K562 (cell line): ENCODE measurements at regions not wholly inside any gene's neighbourhood (a gene's known extent, or its start where the extent isn't known, plus 50 kb on each side); places are given as distances from the start of the nearest gene placed in this dataset.

Experiments
- ARNT ChIP-seq, 2 experiments: fragments of 450-650 bp; IDR thresholded peaks; 2 replicates each; pipeline ENCODE4 v1.6.1; 2016; ENCODE audit warnings: mild to moderate bottlenecking in 1 of 2
- CC2D1A ChIP-seq: fragments of 450-650 bp; IDR thresholded peaks from 2 replicates; pipeline ENCODE4 v1.6.1; 2017; ENCODE audit warnings: mild to moderate bottlenecking
- CTBP1 ChIP-seq: fragments of 450-650 bp; IDR thresholded peaks from 2 replicates; pipeline ENCODE4 v1.6.1; 2016; ENCODE audit warnings: borderline replicate concordance
- ESRRB ChIP-seq: fragments of 250-450 bp; sonication (Bioruptor Pico); IDR thresholded peaks from 2 replicates; pipeline ENCODE4 v1.5.0; 2020; ENCODE audit warnings: mild to moderate bottlenecking, moderate library complexity, borderline replicate concordance
- GATA2 ChIP-seq: sonication (generic); formaldehyde crosslinking; IDR thresholded peaks from 2 replicates; pipeline ENCODE4 v1.4.0; 2020; ENCODE audit warnings: mild to moderate bottlenecking, missing genetic modification reagents
- MYC ChIP-seq, 2 experiments: fragments of 250-450 bp in 1 of 2; sonication (Bioruptor Pico) in 1 of 2; IDR thresholded peaks; 2 replicates each; pipeline versions ENCODE4 v1.5.1 to v1.6.1; 2012 to 2021; ENCODE audit warnings: low read depth in 2 of 2, borderline replicate concordance in 1 of 2, improper control_type of control experiment in 1 of 2, low read length in 1 of 2, mild to moderate bottlenecking in 1 of 2, moderate library complexity in 1 of 2
- RAD21 ChIP-seq, 2 experiments: fragments of 250-450 bp in 1 of 2; fragments of 450-650 bp in 1 of 2; sonication (Bioruptor Pico) in 1 of 2; formaldehyde crosslinking in 1 of 2; IDR thresholded peaks in 1 of 2; conservative IDR thresholded peaks in 1 of 2; 2 replicates each; pipeline versions ENCODE4 v1.4.0 to v1.8.0; 2020 to 2022; ENCODE audit warnings: mild to moderate bottlenecking in 2 of 2, moderate library complexity in 1 of 2
- RFX7 ChIP-seq: fragments of 250-450 bp; sonication (Bioruptor Pico); IDR thresholded peaks from 2 replicates; pipeline ENCODE4 v1.5.1; 2021; ENCODE audit warnings: mild to moderate bottlenecking
- SOX6 ChIP-seq: fragments of 450-650 bp; IDR thresholded peaks from 2 replicates; pipeline ENCODE4 v1.6.1; 2014; ENCODE audit warnings: mild to moderate bottlenecking
- STAG1 ChIP-seq: sonication (generic); formaldehyde crosslinking; IDR thresholded peaks from 2 replicates; pipeline ENCODE4 v1.5.0; 2020; ENCODE audit warnings: missing genetic modification reagents, borderline replicate concordance
- TRIM24 ChIP-seq, 2 experiments: fragments of 450-650 bp; IDR thresholded peaks; 2 replicates each; pipeline ENCODE4 v1.6.1; 2016
- ZNF212 ChIP-seq: fragments of 450-650 bp; formaldehyde crosslinking; IDR thresholded peaks from 2 replicates; pipeline ENCODE4 v1.4.0; 2020; ENCODE audit warnings: mild to moderate bottlenecking
- ZNF253 ChIP-seq: fragments of 250-450 bp; sonication (Bioruptor Pico); conservative IDR thresholded peaks from 2 replicates; pipeline ENCODE4 v1.6.1; 2021; ENCODE audit warnings: mild to moderate bottlenecking
- ZNF41 ChIP-seq: fragments of 250-450 bp; sonication (Bioruptor Pico); conservative IDR thresholded peaks from 2 replicates; pipeline ENCODE4 v1.4.0; 2020; ENCODE audit warnings: mild to moderate bottlenecking
- ZNF707 ChIP-seq: fragments of 250-450 bp; sonication (Bioruptor Pico); conservative IDR thresholded peaks from 2 replicates; pipeline ENCODE4 v1.8.0; 2022; ENCODE audit warnings: inconsistent platforms, mild to moderate bottlenecking, moderate library complexity
- TF ChIP-seq, protein P1 (sequence below), 2 experiments: fragments of 450-650 bp; formaldehyde crosslinking in 1 of 2; IDR thresholded peaks; 2 replicates each; pipeline versions ENCODE4 v1.4.0 to v1.6.1; 2014 to 2020; ENCODE audit warnings: mild to moderate bottlenecking in 2 of 2, borderline replicate concordance in 1 of 2, low read depth in 1 of 2
- TF ChIP-seq, protein P2 (sequence below), 3 experiments: IDR thresholded peaks in 2 of 3; conservative IDR thresholded peaks in 1 of 3; 2 replicates each; pipeline ENCODE4 v1.5.1; 2011 to 2012; ENCODE audit warnings: low read length in 3 of 3, mild to moderate bottlenecking in 3 of 3, control low read depth in 2 of 3, improper control_type of control experiment in 1 of 3, inconsistent platforms in 1 of 3, low read depth in 1 of 3, mixed read lengths in 1 of 3, moderate library complexity in 1 of 3; ENCODE audit not compliant: insufficient read depth in 2 of 3
- TF ChIP-seq, protein P3 (sequence below): fragments of 450-650 bp; IDR thresholded peaks from 2 replicates; pipeline ENCODE4 v1.6.1; 2014; ENCODE audit warnings: low read depth, mild to moderate bottlenecking, moderate library complexity, borderline replicate concordance

DNA sequence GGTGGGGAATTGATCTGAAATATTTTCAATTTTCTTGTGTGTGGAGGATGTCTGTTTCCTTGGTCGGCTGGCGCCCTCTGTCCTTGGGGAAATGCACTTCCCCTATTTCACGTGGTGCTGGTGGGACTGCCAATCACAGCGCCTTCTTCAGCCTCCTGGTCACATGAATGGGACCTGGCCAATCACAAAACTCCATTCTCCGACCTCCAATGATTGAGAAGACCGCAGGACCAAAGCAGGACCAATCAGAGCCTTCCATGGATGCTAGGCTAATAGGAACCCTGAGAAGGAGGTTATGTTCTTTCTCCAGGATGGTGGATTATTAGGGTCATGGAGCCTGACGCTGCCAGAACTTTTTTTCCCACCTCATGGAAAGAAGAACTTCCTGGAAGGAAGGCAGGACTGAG, 188.7 kb downstream of the TTC8 start (continued):
- TF ChIP-seq SOX6 (no peak), ZNF707 (CRISPR knock-in tag) (no peak), CC2D1A (0 out of 2 replicates have a peak, but pooled peaks have one; percentile 53), TRIM24 (IDR thresholded peaks at IDR 0.05) (no peak), ARNT (IDR thresholded peaks at IDR 0.05) (no peak), GATA2 (CRISPR knock-in tag) (no peak), RAD21 (CRISPR knock-in tag; conservative IDR thresholded peaks at IDR 0.05 in 1 of 2, IDR thresholded peaks at IDR 0.05 in 1 of 2) (peak; percentile 57 to 67), CTBP1 (no peak), ZNF41 (no peak), STAG1 (CRISPR knock-in tag) (peak; percentile 24; the same call in 1 of the 2 replicates), RFX7 (CRISPR knock-in tag) (no peak), ESRRB (no peak), ZNF212 (no peak), ZNF253 (CRISPR knock-in tag) (no peak), MYC (IDR thresholded peaks at IDR 0.05; ENCODE audit: low read depth, low read length) (peak; percentile 31; the same call in 1 of the 2 replicates), MYC (CRISPR knock-in tag; IDR thresholded peaks at IDR 0.05; ENCODE audit: borderline replicate concordance, low read depth) (no peak)
- TF ChIP-seq, protein P1, sequence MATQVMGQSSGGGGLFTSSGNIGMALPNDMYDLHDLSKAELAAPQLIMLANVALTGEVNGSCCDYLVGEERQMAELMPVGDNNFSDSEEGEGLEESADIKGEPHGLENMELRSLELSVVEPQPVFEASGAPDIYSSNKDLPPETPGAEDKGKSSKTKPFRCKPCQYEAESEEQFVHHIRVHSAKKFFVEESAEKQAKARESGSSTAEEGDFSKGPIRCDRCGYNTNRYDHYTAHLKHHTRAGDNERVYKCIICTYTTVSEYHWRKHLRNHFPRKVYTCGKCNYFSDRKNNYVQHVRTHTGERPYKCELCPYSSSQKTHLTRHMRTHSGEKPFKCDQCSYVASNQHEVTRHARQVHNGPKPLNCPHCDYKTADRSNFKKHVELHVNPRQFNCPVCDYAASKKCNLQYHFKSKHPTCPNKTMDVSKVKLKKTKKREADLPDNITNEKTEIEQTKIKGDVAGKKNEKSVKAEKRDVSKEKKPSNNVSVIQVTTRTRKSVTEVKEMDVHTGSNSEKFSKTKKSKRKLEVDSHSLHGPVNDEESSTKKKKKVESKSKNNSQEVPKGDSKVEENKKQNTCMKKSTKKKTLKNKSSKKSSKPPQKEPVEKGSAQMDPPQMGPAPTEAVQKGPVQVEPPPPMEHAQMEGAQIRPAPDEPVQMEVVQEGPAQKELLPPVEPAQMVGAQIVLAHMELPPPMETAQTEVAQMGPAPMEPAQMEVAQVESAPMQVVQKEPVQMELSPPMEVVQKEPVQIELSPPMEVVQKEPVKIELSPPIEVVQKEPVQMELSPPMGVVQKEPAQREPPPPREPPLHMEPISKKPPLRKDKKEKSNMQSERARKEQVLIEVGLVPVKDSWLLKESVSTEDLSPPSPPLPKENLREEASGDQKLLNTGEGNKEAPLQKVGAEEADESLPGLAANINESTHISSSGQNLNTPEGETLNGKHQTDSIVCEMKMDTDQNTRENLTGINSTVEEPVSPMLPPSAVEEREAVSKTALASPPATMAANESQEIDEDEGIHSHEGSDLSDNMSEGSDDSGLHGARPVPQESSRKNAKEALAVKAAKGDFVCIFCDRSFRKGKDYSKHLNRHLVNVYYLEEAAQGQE (IDR thresholded peaks at IDR 0.05; ENCODE audit: borderline replicate concordance): peak; percentile 74
- TF ChIP-seq, protein P1 (CRISPR knock-in tag; IDR thresholded peaks at IDR 0.05; ENCODE audit: low read depth): no peak
- TF ChIP-seq, protein P2, sequence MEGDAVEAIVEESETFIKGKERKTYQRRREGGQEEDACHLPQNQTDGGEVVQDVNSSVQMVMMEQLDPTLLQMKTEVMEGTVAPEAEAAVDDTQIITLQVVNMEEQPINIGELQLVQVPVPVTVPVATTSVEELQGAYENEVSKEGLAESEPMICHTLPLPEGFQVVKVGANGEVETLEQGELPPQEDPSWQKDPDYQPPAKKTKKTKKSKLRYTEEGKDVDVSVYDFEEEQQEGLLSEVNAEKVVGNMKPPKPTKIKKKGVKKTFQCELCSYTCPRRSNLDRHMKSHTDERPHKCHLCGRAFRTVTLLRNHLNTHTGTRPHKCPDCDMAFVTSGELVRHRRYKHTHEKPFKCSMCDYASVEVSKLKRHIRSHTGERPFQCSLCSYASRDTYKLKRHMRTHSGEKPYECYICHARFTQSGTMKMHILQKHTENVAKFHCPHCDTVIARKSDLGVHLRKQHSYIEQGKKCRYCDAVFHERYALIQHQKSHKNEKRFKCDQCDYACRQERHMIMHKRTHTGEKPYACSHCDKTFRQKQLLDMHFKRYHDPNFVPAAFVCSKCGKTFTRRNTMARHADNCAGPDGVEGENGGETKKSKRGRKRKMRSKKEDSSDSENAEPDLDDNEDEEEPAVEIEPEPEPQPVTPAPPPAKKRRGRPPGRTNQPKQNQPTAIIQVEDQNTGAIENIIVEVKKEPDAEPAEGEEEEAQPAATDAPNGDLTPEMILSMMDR (IDR thresholded peaks at IDR 0.05 in 2 of 3, conservative IDR thresholded peaks at IDR 0.05 in 1 of 3; ENCODE audit: insufficient read depth in 2 of 3, low read depth in 1 of 3, low read length in 3 of 3): peak; percentile 53 to 69 (median 59); a peak in 5 of 6 replicates
- TF ChIP-seq, protein P3, sequence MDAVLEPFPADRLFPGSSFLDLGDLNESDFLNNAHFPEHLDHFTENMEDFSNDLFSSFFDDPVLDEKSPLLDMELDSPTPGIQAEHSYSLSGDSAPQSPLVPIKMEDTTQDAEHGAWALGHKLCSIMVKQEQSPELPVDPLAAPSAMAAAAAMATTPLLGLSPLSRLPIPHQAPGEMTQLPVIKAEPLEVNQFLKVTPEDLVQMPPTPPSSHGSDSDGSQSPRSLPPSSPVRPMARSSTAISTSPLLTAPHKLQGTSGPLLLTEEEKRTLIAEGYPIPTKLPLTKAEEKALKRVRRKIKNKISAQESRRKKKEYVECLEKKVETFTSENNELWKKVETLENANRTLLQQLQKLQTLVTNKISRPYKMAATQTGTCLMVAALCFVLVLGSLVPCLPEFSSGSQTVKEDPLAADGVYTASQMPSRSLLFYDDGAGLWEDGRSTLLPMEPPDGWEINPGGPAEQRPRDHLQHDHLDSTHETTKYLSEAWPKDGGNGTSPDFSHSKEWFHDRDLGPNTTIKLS: no peak
